ENCODE measurements at regions not wholly inside any gene's neighbourhood (a gene's known extent, or its start where the extent isn't known, plus 50 kb on each side); places are given as distances from the start of the nearest gene placed in this dataset.
"Not testable (repeated sequence)": the region's sequence is repeated elsewhere in the genome, so short reads cannot be mapped to it uniquely, and the experiment has no call there.

- no peaks in the 10 kb centered on the region for H3K9me3 ChIP-seq (ENCODE audit: control insufficient read depth, low read length, poor library complexity, severe bottlenecking)
- Mint-ChIP-seq H3K4me1 (no peaks in the 10 kb centered on the region), H3K36me3 (ENCODE audit: low read depth) (no peaks in the 10 kb centered on the region), H3K4me3 (no peak overlapping the region), H3K27me3 (peaks cover 7% of the 10 kb centered on the region), H3K27ac (no peak overlapping the region)
- ATAC-seq = no peak
- no peak for DNase-seq
Measured at GRCh38 chr12:5172886-5173285, 129.2 kb downstream of the KCNA5 start.

GRCh38 chr12:5173511-5174011, 129.9 kb downstream of the KCNA5 start:
- H3K27me3 Mint-ChIP-seq = peaks cover 7% of the 10 kb centered on the region
- H3K27ac Mint-ChIP-seq = no peak overlapping the region
- H3K36me3 Mint-ChIP-seq (ENCODE audit: low read depth) = no peaks in the 10 kb centered on the region
- DNase-seq = no peak
- ATAC-seq = no peak
- H3K4me3 Mint-ChIP-seq = no peak overlapping the region
- no peaks in the 10 kb centered on the region for H3K4me1 Mint-ChIP-seq
- no peaks in the 10 kb centered on the region for H3K9me3 ChIP-seq (ENCODE audit: control insufficient read depth, low read length, poor library complexity, severe bottlenecking)

- not testable (repeated sequence) for ATAC-seq; DNase-seq; H3K4me3 Mint-ChIP-seq; H3K4me1 Mint-ChIP-seq; H3K9me3 ChIP-seq (ENCODE audit: control insufficient read depth, low read length, poor library complexity, severe bottlenecking); H3K27me3 Mint-ChIP-seq; H3K27ac Mint-ChIP-seq; H3K36me3 Mint-ChIP-seq (ENCODE audit: low read depth)
Measured at GRCh38 chr12:5175415-5175814, 131.7 kb downstream of the KCNA5 start.

GRCh38 chr12:5176036-5176435, 132.4 kb downstream of the KCNA5 start:
- no peak overlapping the region for H3K4me3 Mint-ChIP-seq
- no peaks in the 10 kb centered on the region for H3K4me1 Mint-ChIP-seq
- no peaks in the 10 kb centered on the region for H3K36me3 Mint-ChIP-seq (ENCODE audit: low read depth)
- DNase-seq = no peak
- H3K27me3 Mint-ChIP-seq = peaks cover 7% of the 10 kb centered on the region
- no peak for ATAC-seq
- H3K9me3 ChIP-seq (ENCODE audit: control insufficient read depth, low read length, poor library complexity, severe bottlenecking) = no peaks in the 10 kb centered on the region
- H3K27ac Mint-ChIP-seq = no peak overlapping the region

GRCh38 chr12:5177096-5177495, 133.4 kb downstream of the KCNA5 start:
- Mint-ChIP-seq H3K36me3 (ENCODE audit: low read depth) (no peaks in the 10 kb centered on the region), H3K4me1 (no peaks in the 10 kb centered on the region), H3K27ac (no peak overlapping the region), H3K4me3 (no peak overlapping the region), H3K27me3 (peaks cover 7% of the 10 kb centered on the region)
- H3K9me3 ChIP-seq (ENCODE audit: control insufficient read depth, low read length, poor library complexity, severe bottlenecking) = no peaks in the 10 kb centered on the region
- DNase-seq = no peak
- ATAC-seq = no peak

- Mint-ChIP-seq H3K4me1 (no peaks in the 10 kb centered on the region), H3K27me3 (peaks cover 7% of the 10 kb centered on the region), H3K27ac (no peak overlapping the region), H3K4me3 (no peak overlapping the region), H3K36me3 (ENCODE audit: low read depth) (no peaks in the 10 kb centered on the region)
- no peak for ATAC-seq
- DNase-seq = no peak
- no peaks in the 10 kb centered on the region for H3K9me3 ChIP-seq (ENCODE audit: control insufficient read depth, low read length, poor library complexity, severe bottlenecking)
Measured at GRCh38 chr12:5177731-5178130, 134.1 kb downstream of the KCNA5 start.

- DNase-seq (no peak), ATAC-seq (no peak)
- Mint-ChIP-seq H3K36me3 (ENCODE audit: low read depth) (no peaks in the 10 kb centered on the region), H3K27me3 (no peaks in the 10 kb centered on the region), H3K27ac (no peak overlapping the region), H3K4me1 (no peaks in the 10 kb centered on the region), H3K4me3 (no peak overlapping the region)
- no peaks in the 10 kb centered on the region for H3K9me3 ChIP-seq (ENCODE audit: control insufficient read depth, low read length, poor library complexity, severe bottlenecking)
Measured at GRCh38 chr12:5178571-5178970, 134.9 kb downstream of the KCNA5 start.

GRCh38 chr12:5180496-5180895, 136.8 kb downstream of the KCNA5 start:
- no peak for DNase-seq
- no peak overlapping the region for H3K27ac Mint-ChIP-seq
- no peaks in the 10 kb centered on the region for H3K4me1 Mint-ChIP-seq
- H3K36me3 Mint-ChIP-seq (ENCODE audit: low read depth) = no peaks in the 10 kb centered on the region
- H3K4me3 Mint-ChIP-seq = no peak overlapping the region
- H3K9me3 ChIP-seq (ENCODE audit: control insufficient read depth, low read length, poor library complexity, severe bottlenecking) = no peaks in the 10 kb centered on the region
- no peak for ATAC-seq
- H3K27me3 Mint-ChIP-seq = peaks cover 3% of the 10 kb centered on the region

- no peaks in the 10 kb centered on the region for H3K9me3 ChIP-seq (ENCODE audit: control insufficient read depth, low read length, poor library complexity, severe bottlenecking)
- no peak overlapping the region for H3K27ac Mint-ChIP-seq
- peaks cover 12% of the 10 kb centered on the region for H3K27me3 Mint-ChIP-seq
- H3K4me1 Mint-ChIP-seq = no peaks in the 10 kb centered on the region
- no peak for DNase-seq
- H3K36me3 Mint-ChIP-seq (ENCODE audit: low read depth) = no peaks in the 10 kb centered on the region
- ATAC-seq = no peak
- H3K4me3 Mint-ChIP-seq = no peak overlapping the region
Measured at GRCh38 chr12:5184186-5184585, 140.5 kb downstream of the KCNA5 start.

- ATAC-seq (no peak), DNase-seq (no peak)
- Mint-ChIP-seq H3K27ac (no peak overlapping the region), H3K27me3 (peaks cover 12% of the 10 kb centered on the region), H3K4me1 (no peaks in the 10 kb centered on the region), H3K4me3 (no peak overlapping the region), H3K36me3 (ENCODE audit: low read depth) (no peaks in the 10 kb centered on the region)
- H3K9me3 ChIP-seq (ENCODE audit: control insufficient read depth, low read length, poor library complexity, severe bottlenecking) = no peaks in the 10 kb centered on the region
Measured at GRCh38 chr12:5185435-5186069, 141.9 kb downstream of the KCNA5 start.

- H3K9me3 ChIP-seq (ENCODE audit: control insufficient read depth, low read length, poor library complexity, severe bottlenecking) = no peaks in the 10 kb centered on the region
- H3K4me1 Mint-ChIP-seq = no peaks in the 10 kb centered on the region
- ATAC-seq = no peak
- peaks cover 12% of the 10 kb centered on the region for H3K27me3 Mint-ChIP-seq
- no peaks in the 10 kb centered on the region for H3K36me3 Mint-ChIP-seq (ENCODE audit: low read depth)
- H3K4me3 Mint-ChIP-seq = no peak overlapping the region
- no peak overlapping the region for H3K27ac Mint-ChIP-seq
- DNase-seq = no peak
Measured at GRCh38 chr12:5186715-5187114, 143.0 kb downstream of the KCNA5 start.

- H3K4me1 Mint-ChIP-seq = no peaks in the 10 kb centered on the region
- H3K27ac Mint-ChIP-seq = no peak overlapping the region
- ATAC-seq (no peak), DNase-seq (no peak)
- no peak overlapping the region for H3K4me3 Mint-ChIP-seq
- no peaks in the 10 kb centered on the region for H3K36me3 Mint-ChIP-seq (ENCODE audit: low read depth)
- H3K27me3 Mint-ChIP-seq = peaks cover 12% of the 10 kb centered on the region
- no peaks in the 10 kb centered on the region for H3K9me3 ChIP-seq (ENCODE audit: control insufficient read depth, low read length, poor library complexity, severe bottlenecking)
Measured at GRCh38 chr12:5187136-5187535, 143.5 kb downstream of the KCNA5 start.

- no peaks in the 10 kb centered on the region for H3K9me3 ChIP-seq (ENCODE audit: control insufficient read depth, low read length, poor library complexity, severe bottlenecking)
- ATAC-seq (no peak), DNase-seq (no peak)
- Mint-ChIP-seq H3K36me3 (ENCODE audit: low read depth) (no peaks in the 10 kb centered on the region), H3K4me1 (no peaks in the 10 kb centered on the region), H3K4me3 (no peak overlapping the region), H3K27ac (no peak overlapping the region), H3K27me3 (peaks cover 12% of the 10 kb centered on the region)
Measured at GRCh38 chr12:5188472-5188871, 144.8 kb downstream of the KCNA5 start.

- H3K9me3 ChIP-seq (ENCODE audit: control insufficient read depth, low read length, poor library complexity, severe bottlenecking) = no peaks in the 10 kb centered on the region
- Mint-ChIP-seq H3K27me3 (peaks cover 12% of the 10 kb centered on the region), H3K4me3 (no peak overlapping the region), H3K27ac (no peak overlapping the region), H3K36me3 (ENCODE audit: low read depth) (no peaks in the 10 kb centered on the region), H3K4me1 (no peaks in the 10 kb centered on the region)
- no peak for DNase-seq
- ATAC-seq = no peak
Measured at GRCh38 chr12:5189173-5189572, 145.5 kb downstream of the KCNA5 start.
